ENCODE measurements at regions not wholly inside any gene's neighbourhood (a gene's known extent, or its start where the extent isn't known, plus 50 kb on each side); places are given as distances from the start of the nearest gene placed in this dataset.
"Not testable (repeated sequence)": the region's sequence is repeated elsewhere in the genome, so short reads cannot be mapped to it uniquely, and the experiment has no call there.

DNA sequence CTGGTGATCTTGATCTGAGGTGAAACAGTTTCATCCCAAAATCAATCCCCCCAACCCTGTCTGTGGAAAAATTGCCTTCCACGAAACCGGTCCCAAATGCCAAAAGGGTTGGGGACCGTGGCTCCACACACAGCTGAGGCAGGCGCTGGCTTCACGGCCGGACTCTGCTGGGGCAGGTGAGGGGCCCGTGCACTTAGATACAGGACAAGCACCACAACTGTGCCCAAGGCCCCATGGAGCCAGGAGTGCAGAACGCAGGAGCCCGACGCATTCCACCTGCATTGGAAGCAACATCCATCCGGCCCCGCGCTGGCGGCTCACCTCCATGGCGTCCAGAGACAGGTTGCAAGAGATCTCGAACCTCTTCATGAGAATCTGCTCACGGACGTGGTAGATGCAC lies 5384.4 kb upstream of the TPTE start:
- TF ChIP-seq, protein P1, sequence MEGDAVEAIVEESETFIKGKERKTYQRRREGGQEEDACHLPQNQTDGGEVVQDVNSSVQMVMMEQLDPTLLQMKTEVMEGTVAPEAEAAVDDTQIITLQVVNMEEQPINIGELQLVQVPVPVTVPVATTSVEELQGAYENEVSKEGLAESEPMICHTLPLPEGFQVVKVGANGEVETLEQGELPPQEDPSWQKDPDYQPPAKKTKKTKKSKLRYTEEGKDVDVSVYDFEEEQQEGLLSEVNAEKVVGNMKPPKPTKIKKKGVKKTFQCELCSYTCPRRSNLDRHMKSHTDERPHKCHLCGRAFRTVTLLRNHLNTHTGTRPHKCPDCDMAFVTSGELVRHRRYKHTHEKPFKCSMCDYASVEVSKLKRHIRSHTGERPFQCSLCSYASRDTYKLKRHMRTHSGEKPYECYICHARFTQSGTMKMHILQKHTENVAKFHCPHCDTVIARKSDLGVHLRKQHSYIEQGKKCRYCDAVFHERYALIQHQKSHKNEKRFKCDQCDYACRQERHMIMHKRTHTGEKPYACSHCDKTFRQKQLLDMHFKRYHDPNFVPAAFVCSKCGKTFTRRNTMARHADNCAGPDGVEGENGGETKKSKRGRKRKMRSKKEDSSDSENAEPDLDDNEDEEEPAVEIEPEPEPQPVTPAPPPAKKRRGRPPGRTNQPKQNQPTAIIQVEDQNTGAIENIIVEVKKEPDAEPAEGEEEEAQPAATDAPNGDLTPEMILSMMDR (conservative IDR thresholded peaks at IDR 0.05): not testable (repeated sequence)
- TF ChIP-seq EZH2 (IDR thresholded peaks at IDR 0.05; ENCODE audit: low read depth): not testable (repeated sequence)
